ENCODE measurements at regions not wholly inside any gene's neighbourhood (a gene's known extent, or its start where the extent isn't known, plus 50 kb on each side); places are given as distances from the start of the nearest gene placed in this dataset.

DNA sequence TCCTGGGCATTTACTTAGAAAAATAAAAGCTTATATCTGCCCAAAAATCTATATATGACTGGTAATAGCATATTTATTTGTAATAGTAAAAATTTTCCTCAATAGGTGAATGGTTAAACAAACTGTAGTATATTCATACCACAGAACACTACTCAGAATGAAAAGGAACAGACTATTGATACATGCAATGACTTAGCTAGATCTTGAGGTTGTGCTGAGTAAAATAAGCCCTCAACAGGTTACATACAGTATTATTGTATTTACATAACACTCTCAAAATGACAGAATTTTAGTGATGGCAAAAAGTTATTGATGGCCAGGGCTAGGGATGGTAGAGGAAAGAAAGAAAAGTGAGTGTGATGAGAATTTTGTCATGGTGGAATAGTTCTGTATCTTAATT, 178.4 kb downstream of the BMP4 start (continued):
- TF ChIP-seq SP4 (IDR thresholded peaks at IDR 0.05; ENCODE audit: low read length) (no peak), POLR2AphosphoS5 (IDR thresholded peaks at IDR 0.05; ENCODE audit: low read depth, low read length) (no peak), EP300 (IDR thresholded peaks at IDR 0.05; ENCODE audit: borderline replicate concordance in 1 of 2, low read depth in 2 of 2, low read length in 2 of 2) (no peak), ATF2 (IDR thresholded peaks at IDR 0.05; ENCODE audit: low read length) (no peak), TAF7 (optimal IDR thresholded peaks at IDR 0.05; ENCODE audit: borderline replicate concordance, low read depth, low read length) (no peak), ASH2L (IDR thresholded peaks at IDR 0.05; ENCODE audit: low read length) (no peak), SP1 (IDR thresholded peaks at IDR 0.05; ENCODE audit: low read depth, low read length) (no peak), BCL11A (IDR thresholded peaks at IDR 0.05; ENCODE audit: low read depth in 2 of 2, low read length in 2 of 2) (no peak)

All from H1 (cell line).